Testis (tissue), 2 donors: ENCODE measurements at regions not wholly inside any gene's neighbourhood (a gene's known extent, or its start where the extent isn't known, plus 50 kb on each side); places are given as distances from the start of the nearest gene placed in this dataset.

ENCODE experiments used
- POLR2A ChIP-seq: fragments of 450-650 bp; IDR thresholded peaks from one replicate; pipeline ENCODE4 v1.6.1; 2017; ENCODE audit warnings: antibody characterized with exemption, mild to moderate bottlenecking, moderate library complexity
- TF ChIP-seq, protein P1 (sequence below), 3 experiments: fragments of 450-650 bp in 2 of 3; fragments of 200-600 bp in 1 of 3; sonication (generic) in 1 of 3; IDR thresholded peaks; one replicate each; pipeline ENCODE4 v1.5.1; 2016 to 2019; ENCODE audit warnings: antibody characterized with exemption in 3 of 3, mild to moderate bottlenecking in 2 of 3, moderate library complexity in 1 of 3

DNA sequence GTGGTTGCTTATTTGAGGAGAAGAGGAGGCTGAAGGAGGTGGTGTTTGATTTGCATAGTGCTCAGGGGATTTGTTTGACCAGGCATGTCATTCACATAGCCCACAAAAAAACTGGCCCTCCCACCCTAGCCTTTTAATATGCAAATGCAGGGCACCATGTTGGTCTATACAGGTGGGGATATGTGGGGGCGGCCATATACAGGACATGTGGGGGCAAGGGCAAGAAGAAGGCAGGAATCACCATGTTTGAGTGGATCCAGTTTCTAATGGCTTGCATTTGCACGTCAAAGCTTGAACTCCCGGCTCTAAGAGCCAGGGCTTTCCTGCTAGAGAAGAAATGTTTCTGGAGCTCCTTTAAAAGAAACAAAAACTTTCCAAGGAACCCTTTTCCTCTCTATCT, 541.0 kb downstream of the ZWINT start:
- TF ChIP-seq, protein P1, sequence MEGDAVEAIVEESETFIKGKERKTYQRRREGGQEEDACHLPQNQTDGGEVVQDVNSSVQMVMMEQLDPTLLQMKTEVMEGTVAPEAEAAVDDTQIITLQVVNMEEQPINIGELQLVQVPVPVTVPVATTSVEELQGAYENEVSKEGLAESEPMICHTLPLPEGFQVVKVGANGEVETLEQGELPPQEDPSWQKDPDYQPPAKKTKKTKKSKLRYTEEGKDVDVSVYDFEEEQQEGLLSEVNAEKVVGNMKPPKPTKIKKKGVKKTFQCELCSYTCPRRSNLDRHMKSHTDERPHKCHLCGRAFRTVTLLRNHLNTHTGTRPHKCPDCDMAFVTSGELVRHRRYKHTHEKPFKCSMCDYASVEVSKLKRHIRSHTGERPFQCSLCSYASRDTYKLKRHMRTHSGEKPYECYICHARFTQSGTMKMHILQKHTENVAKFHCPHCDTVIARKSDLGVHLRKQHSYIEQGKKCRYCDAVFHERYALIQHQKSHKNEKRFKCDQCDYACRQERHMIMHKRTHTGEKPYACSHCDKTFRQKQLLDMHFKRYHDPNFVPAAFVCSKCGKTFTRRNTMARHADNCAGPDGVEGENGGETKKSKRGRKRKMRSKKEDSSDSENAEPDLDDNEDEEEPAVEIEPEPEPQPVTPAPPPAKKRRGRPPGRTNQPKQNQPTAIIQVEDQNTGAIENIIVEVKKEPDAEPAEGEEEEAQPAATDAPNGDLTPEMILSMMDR (IDR thresholded peaks at IDR 0.05): no peak
- no peak for TF ChIP-seq POLR2A
